HG03342 (cell line): ENCODE measurements at regions not wholly inside any gene's neighbourhood (a gene's known extent, or its start where the extent isn't known, plus 50 kb on each side); places are given as distances from the start of the nearest gene placed in this dataset.

Source experiments
- ATAC-seq: cut with Tn5 transposase; IDR thresholded peaks from one replicate; pipeline ENCODE4 v1.9.1; 2021; ENCODE audit warnings: mild to moderate bottlenecking, moderate library complexity; ENCODE audit not compliant: unreplicated experiment

- ATAC-seq = no peak
Measured at GRCh38 chr12:85568395-85569103, 267.7 kb downstream of the RASSF9 start.

GRCh38 chr12:85569261-85569660, 266.9 kb downstream of the RASSF9 start:
- ATAC-seq = no peak

GRCh38 chr12:85572956-85573355, 263.3 kb downstream of the RASSF9 start:
- ATAC-seq = no peak

- ATAC-seq = no peak
Measured at GRCh38 chr12:85573635-85574214, 262.5 kb downstream of the RASSF9 start.

GRCh38 chr12:85574291-85574690, 261.9 kb downstream of the RASSF9 start:
- no peak for ATAC-seq

GRCh38 chr12:85575120-85576096, 260.8 kb downstream of the RASSF9 start:
- ATAC-seq = peak; percentile 98

- ATAC-seq = no peak
Measured at GRCh38 chr12:85580562-85581168, 255.5 kb downstream of the RASSF9 start.

GRCh38 chr12:85587158-85587557, 249.1 kb downstream of the RASSF9 start:
- no peak for ATAC-seq

- ATAC-seq = no peak
Measured at GRCh38 chr12:85588221-85588620, 248.0 kb downstream of the RASSF9 start.

- no peak for ATAC-seq
Measured at GRCh38 chr12:85600841-85601240, 235.4 kb downstream of the RASSF9 start.

GRCh38 chr12:85603556-85603955, 232.7 kb downstream of the RASSF9 start:
- ATAC-seq = no peak

- no peak for ATAC-seq
Measured at GRCh38 chr12:85606455-85606854, 229.8 kb downstream of the RASSF9 start.

- no peak for ATAC-seq
Measured at GRCh38 chr12:85609778-85610177, 226.4 kb downstream of the RASSF9 start.

GRCh38 chr12:85610194-85610593, 226.0 kb downstream of the RASSF9 start:
- no peak for ATAC-seq

- ATAC-seq = no peak
Measured at GRCh38 chr12:85616201-85616600, 220.0 kb downstream of the RASSF9 start.

- no peak for ATAC-seq
Measured at GRCh38 chr12:85617307-85618091, 218.7 kb downstream of the RASSF9 start.

GRCh38 chr12:85621041-85621440, 215.2 kb downstream of the RASSF9 start:
- no peak for ATAC-seq

GRCh38 chr12:85623763-85624162, 212.4 kb downstream of the RASSF9 start:
- ATAC-seq = no peak

- ATAC-seq = no peak
Measured at GRCh38 chr12:85625467-85625866, 210.7 kb downstream of the RASSF9 start.

GRCh38 chr12:85626001-85626783, 210.0 kb downstream of the RASSF9 start:
- ATAC-seq = no peak
